OCI-LY7 (cell line): ENCODE measurements at regions not wholly inside any gene's neighbourhood (a gene's known extent, or its start where the extent isn't known, plus 50 kb on each side); places are given as distances from the start of the nearest gene placed in this dataset.

Source experiments
- BruUV-seq: library from RNA; stranded (reverse); fragments of 400-500 nt; replicated peaks from 2 replicates; lab custom pipeline; 2021; lab: Mats Ljungman, UMichigan
- CTCF ChIA-PET: fragments of 300-600 bp; sonication (Branson Sonifier 250); formaldehyde crosslinking; loops from one replicate; lab custom pipeline; 2022; ENCODE audit warnings: antibody characterized with exemption; ENCODE audit not compliant: unreplicated experiment; lab: Charles Lee
- POLR2A ChIA-PET: fragments of 300-600 bp; sonication (Branson Sonifier 250); formaldehyde crosslinking; loops from one replicate; lab custom pipeline; 2022; ENCODE audit warnings: antibody characterized with exemption; lab: Charles Lee
- DNase-seq: peaks from one replicate; pipeline ENCODE4 v3.0.0-alpha.2; 2015; ENCODE audit warnings: low spot score
- H2AFZ ChIP-seq: fragments of 200-600 bp; sonication (generic), shearing (Covaris generic); 2 replicates; pipeline ENCODE4 v1.6.1; 2014; ENCODE audit warnings: mild to moderate bottlenecking, antibody characterized with exemption, low read length, moderate library complexity
- H3K27ac ChIP-seq: fragments of 200-600 bp; sonication (generic); 2 replicates; pipeline ENCODE4 v1.5.1; 2014; ENCODE audit warnings: mixed run types, low read depth, mild to moderate bottlenecking, moderate library complexity, low read length, inconsistent platforms; ENCODE audit not compliant: poor library complexity, severe bottlenecking
- H3K36me3 ChIP-seq: fragments of 200-600 bp; sonication (generic); 2 replicates; pipeline ENCODE4 v1.6.1; 2014; ENCODE audit warnings: mild to moderate bottlenecking, antibody characterized with exemption, low read length, moderate library complexity, mixed read lengths; ENCODE audit not compliant: insufficient read depth
- H3K4me1 ChIP-seq: fragments of 200-600 bp; sonication (generic); 2 replicates; pipeline ENCODE4 v1.5.1; 2014; ENCODE audit warnings: mild to moderate bottlenecking, low read length; ENCODE audit not compliant: insufficient read depth, poor library complexity, severe bottlenecking
- H3K4me2 ChIP-seq: fragments of 200-600 bp; sonication (generic); 2 replicates; pipeline ENCODE4 v1.6.1; 2014; ENCODE audit warnings: mild to moderate bottlenecking, low read length
- H3K4me3 ChIP-seq: fragments of 200-600 bp; sonication (generic); 2 replicates; pipeline ENCODE4 v1.5.1; 2014; ENCODE audit warnings: mild to moderate bottlenecking, low read depth, low read length; ENCODE audit not compliant: poor library complexity, severe bottlenecking
- H3K79me2 ChIP-seq: fragments of 200-600 bp; sonication (generic); 2 replicates; pipeline ENCODE4 v1.6.1; 2016; ENCODE audit warnings: low read depth, mild to moderate bottlenecking, low read length, moderate library complexity, mixed read lengths; ENCODE audit not compliant: insufficient read depth
- H3K9me2 ChIP-seq: fragments of 200-600 bp; sonication (generic); 2 replicates; pipeline ENCODE4 v1.6.1; 2016; ENCODE audit warnings: mild to moderate bottlenecking, low read length, mixed read lengths; ENCODE audit not compliant: insufficient read depth
- H3K9me3 ChIP-seq: fragments of 200-600 bp; sonication (generic); 2 replicates; pipeline ENCODE4 v1.6.1; 2014; ENCODE audit warnings: mild to moderate bottlenecking, mixed run types, low read length, mixed read lengths
- H4K20me1 ChIP-seq: fragments of 200-600 bp; sonication (generic); 2 replicates; pipeline ENCODE4 v1.6.1; 2014; ENCODE audit warnings: mild to moderate bottlenecking, antibody characterized with exemption, low read length, moderate library complexity, mixed read lengths; ENCODE audit not compliant: insufficient read depth
- EZH2phosphoT487 ChIP-seq: fragments of 200-600 bp; sonication (generic); IDR thresholded peaks from 2 replicates; pipeline ENCODE4 v1.6.1; 2018; ENCODE audit warnings: low read depth, borderline replicate concordance, mild to moderate bottlenecking, mixed run types, antibody characterized with exemption, low read length, moderate library complexity, mixed read lengths
- intact Hi-C: fragments of 100-400 bp; cut with micrococcal nuclease; formaldehyde crosslinking; loops from one replicate; pipeline ENCODE4 v1.10.0; 2022; ENCODE audit not compliant: unreplicated experiment
- TF ChIP-seq, protein P1 (sequence below): fragments of 200-600 bp; sonication (generic); conservative IDR thresholded peaks from 2 replicates; pipeline ENCODE4 v1.5.1; 2014; ENCODE audit warnings: mild to moderate bottlenecking, antibody characterized with exemption, low read length, moderate library complexity, mixed read lengths

DNA sequence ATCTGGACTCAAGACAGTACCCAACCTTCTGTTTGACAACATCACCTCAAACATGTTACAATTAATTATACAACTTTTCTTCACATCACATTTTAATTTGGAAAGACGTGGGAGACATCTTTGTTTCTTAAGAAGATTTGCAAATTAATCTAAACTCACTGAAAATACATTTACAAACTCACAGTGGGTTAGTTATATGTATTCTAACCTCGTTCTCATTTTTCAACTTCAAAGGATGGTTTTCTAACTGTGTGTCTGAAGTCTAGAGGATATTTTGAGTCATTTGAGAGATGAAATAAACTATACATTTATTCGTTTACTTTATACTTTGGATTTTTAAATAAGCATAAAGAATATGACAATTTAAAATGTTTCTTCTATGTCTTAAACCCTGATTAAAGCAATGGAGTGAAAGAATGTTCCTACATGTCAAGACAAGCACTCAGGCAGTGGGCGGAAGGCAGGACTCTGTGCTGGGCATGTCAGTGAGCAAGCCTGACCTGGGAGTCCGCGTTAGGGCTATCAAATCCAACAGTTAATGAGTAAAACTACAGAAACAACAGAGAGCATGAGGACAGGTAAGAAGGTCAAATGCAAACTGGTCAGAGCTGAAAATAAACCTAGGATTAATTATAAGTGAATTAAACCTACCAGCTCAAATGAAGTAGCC is 76.5 kb upstream of the CTTNBP2NL start:
- Histone ChIP-seq H3K36me3 (no peaks in the 10 kb centered on the region), H3K4me1 (no peaks in the 10 kb centered on the region), H4K20me1 (no peaks in the 10 kb centered on the region; the same call in 1 of the 2 replicates), H3K4me2 (no peak overlapping the region), H3K79me2 (no peaks in the 10 kb centered on the region), H3K9me2 (no peaks in the 10 kb centered on the region), H3K4me3 (no peak overlapping the region), H3K27ac (no peak overlapping the region), H3K9me3 (no peaks in the 10 kb centered on the region), H2AFZ (no peak overlapping the region)
- no TSS peak for BruUV-seq
- TF ChIP-seq, protein P1, sequence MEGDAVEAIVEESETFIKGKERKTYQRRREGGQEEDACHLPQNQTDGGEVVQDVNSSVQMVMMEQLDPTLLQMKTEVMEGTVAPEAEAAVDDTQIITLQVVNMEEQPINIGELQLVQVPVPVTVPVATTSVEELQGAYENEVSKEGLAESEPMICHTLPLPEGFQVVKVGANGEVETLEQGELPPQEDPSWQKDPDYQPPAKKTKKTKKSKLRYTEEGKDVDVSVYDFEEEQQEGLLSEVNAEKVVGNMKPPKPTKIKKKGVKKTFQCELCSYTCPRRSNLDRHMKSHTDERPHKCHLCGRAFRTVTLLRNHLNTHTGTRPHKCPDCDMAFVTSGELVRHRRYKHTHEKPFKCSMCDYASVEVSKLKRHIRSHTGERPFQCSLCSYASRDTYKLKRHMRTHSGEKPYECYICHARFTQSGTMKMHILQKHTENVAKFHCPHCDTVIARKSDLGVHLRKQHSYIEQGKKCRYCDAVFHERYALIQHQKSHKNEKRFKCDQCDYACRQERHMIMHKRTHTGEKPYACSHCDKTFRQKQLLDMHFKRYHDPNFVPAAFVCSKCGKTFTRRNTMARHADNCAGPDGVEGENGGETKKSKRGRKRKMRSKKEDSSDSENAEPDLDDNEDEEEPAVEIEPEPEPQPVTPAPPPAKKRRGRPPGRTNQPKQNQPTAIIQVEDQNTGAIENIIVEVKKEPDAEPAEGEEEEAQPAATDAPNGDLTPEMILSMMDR, result no peak
- TF ChIP-seq EZH2phosphoT487, result no peak
- intact Hi-C loops, result no loop called here
- DNase-seq, result no peak
- ChIA-PET CTCF (no interaction called here), POLR2A (no interaction called here)

DNA sequence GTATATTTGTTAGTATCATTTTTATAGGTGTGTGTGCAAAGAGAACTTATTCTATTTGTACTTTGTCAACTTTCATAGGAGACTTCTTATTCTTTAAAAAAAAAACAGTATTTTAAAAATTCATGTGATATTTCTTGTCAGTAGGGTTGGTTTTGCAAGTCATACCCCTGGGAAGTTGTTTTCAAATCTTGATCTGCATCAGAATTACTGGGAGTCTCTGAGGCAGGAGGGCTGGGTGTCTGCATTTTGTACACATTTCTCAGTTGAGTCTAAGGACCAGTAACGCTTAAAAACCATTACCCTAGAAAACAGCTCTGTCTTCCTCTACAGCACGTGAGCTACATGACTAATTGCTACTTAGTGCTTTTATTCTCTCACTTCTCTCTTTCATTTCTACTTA is 76.0 kb upstream of the CTTNBP2NL start:
- ChIA-PET CTCF (no interaction called here), POLR2A (no interaction called here)
- TF ChIP-seq EZH2phosphoT487, result no peak
- TF ChIP-seq, protein P1, result no peak
- Histone ChIP-seq H3K27ac (no peak overlapping the region), H3K9me2 (no peaks in the 10 kb centered on the region), H2AFZ (no peak overlapping the region), H4K20me1 (no peaks in the 10 kb centered on the region; the same call in 1 of the 2 replicates), H3K4me2 (no peak overlapping the region), H3K4me1 (no peaks in the 10 kb centered on the region), H3K79me2 (no peaks in the 10 kb centered on the region), H3K9me3 (no peaks in the 10 kb centered on the region), H3K36me3 (no peaks in the 10 kb centered on the region), H3K4me3 (no peak overlapping the region)
- intact Hi-C loops, result no loop called here
- no TSS peak for BruUV-seq
- DNase-seq, result no peak

DNA sequence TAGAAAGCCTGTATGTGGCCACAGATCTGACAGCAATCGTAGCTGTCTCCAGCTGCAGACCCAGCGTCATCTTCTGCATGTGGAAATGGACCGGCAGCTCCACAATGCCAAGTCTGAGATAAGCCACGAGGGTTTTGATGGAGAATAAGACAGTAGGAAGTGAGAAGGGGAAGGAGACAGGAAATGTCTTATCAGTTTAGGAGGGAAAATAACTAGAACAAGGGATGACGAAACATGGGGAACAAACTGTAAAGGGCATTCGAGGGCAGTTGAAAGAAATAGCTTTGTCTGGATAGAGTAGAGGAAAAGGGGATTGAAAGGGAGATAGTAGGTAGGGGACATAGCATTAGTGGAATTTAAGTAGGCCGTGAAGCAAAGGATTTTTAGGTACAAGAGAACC is 74.0 kb upstream of the CTTNBP2NL start:
- H2AFZ ChIP-seq, result no peak overlapping the region
- no peaks in the 10 kb centered on the region for H3K9me3 ChIP-seq
- CTCF ChIA-PET, result no interaction called here
- H3K36me3 ChIP-seq, result no peaks in the 10 kb centered on the region
- H3K9me2 ChIP-seq, result no peaks in the 10 kb centered on the region
- BruUV-seq, result no TSS peak
- intact Hi-C loops, result no loop called here
- no peak overlapping the region for H3K4me2 ChIP-seq
- H3K27ac ChIP-seq, result no peak overlapping the region
- no peak overlapping the region for H3K4me3 ChIP-seq
- no peaks in the 10 kb centered on the region for H3K4me1 ChIP-seq
- POLR2A ChIA-PET, result no interaction called here
- H4K20me1 ChIP-seq, result no peaks in the 10 kb centered on the region; the same call in 1 of the 2 replicates
- no peaks in the 10 kb centered on the region for H3K79me2 ChIP-seq
- TF ChIP-seq EZH2phosphoT487, result no peak
- TF ChIP-seq, protein P1, result no peak
- no peak for DNase-seq
